CD14-positive monocyte (primary cell): ENCODE measurements at regions not wholly inside any gene's neighbourhood (a gene's known extent, or its start where the extent isn't known, plus 50 kb on each side); places are given as distances from the start of the nearest gene placed in this dataset.

Experiments
- DNase-seq, 3 donors: peaks; one replicate each; pipeline ENCODE4 v3.0.0-alpha.2; 2011 to 2022
- H2AFZ ChIP-seq: 2 replicates; pipeline ENCODE4 v1.6.0; 2012; ENCODE audit warnings: mild to moderate bottlenecking, low read depth, low read length, inconsistent platforms; ENCODE audit not compliant: insufficient read depth, poor library complexity, severe bottlenecking
- H3K27ac ChIP-seq, 2 donors: 1 replicate in 1 of 2; 2 replicates in 1 of 2; pipeline ENCODE4 v1.5.1; 2012 to 2013; ENCODE audit warnings: low read length in 2 of 2, control low read depth in 1 of 2, inconsistent platforms in 1 of 2, low read depth in 1 of 2, mild to moderate bottlenecking in 1 of 2
- H3K27me3 ChIP-seq, 2 donors: one replicate each; pipeline versions ENCODE4 v1.6.0 to v1.6.1; 2011 to 2013; ENCODE audit warnings: low read length in 2 of 2; ENCODE audit not compliant: control insufficient read depth in 2 of 2, insufficient read depth in 2 of 2
- H3K36me3 ChIP-seq, 2 donors: replicated peaks in 1 of 2; 1 replicate in 1 of 2; 2 replicates in 1 of 2; pipeline versions ENCODE4 v1.5.1 to v1.6.1; 2012 to 2013; ENCODE audit warnings: low read length in 2 of 2, control low read depth in 1 of 2, inconsistent platforms in 1 of 2, mild to moderate bottlenecking in 1 of 2; ENCODE audit not compliant: insufficient read depth in 2 of 2, control insufficient read depth in 1 of 2
- H3K4me1 ChIP-seq, 2 donors: 1 replicate in 1 of 2; 2 replicates in 1 of 2; pipeline versions ENCODE4 v1.5.1 to v1.6.1; 2012 to 2013; ENCODE audit warnings: low read length in 2 of 2, control low read depth in 1 of 2, inconsistent platforms in 1 of 2, mild to moderate bottlenecking in 1 of 2, moderate library complexity in 1 of 2; ENCODE audit not compliant: insufficient read depth in 2 of 2, control insufficient read depth in 1 of 2
- H3K4me2 ChIP-seq: replicated peaks from 2 replicates; pipeline ENCODE3; 2012; ENCODE audit warnings: low read length, moderate library complexity, mild to moderate bottlenecking; ENCODE audit not compliant: poor library complexity, severe bottlenecking; ENCODE audit errors: extremely low read depth
- H3K4me3 ChIP-seq, 3 experiments: fragments of 200-600 bp in 1 of 3; sonication (generic) in 1 of 3; replicated peaks in 1 of 3; 1 replicate in 2 of 3; 2 replicates in 1 of 3; pipeline ENCODE4 v1.5.1; 2011 to 2013; ENCODE audit warnings: low read length in 3 of 3, mild to moderate bottlenecking in 3 of 3, control low read depth in 2 of 3, low read depth in 2 of 3, inconsistent platforms in 1 of 3, moderate library complexity in 1 of 3
- H3K79me2 ChIP-seq: 2 replicates; pipeline ENCODE4 v1.6.0; 2012; ENCODE audit warnings: mild to moderate bottlenecking, control low read depth, inconsistent platforms, low read length, moderate library complexity; ENCODE audit not compliant: insufficient read depth
- H3K9ac ChIP-seq: 2 replicates; pipeline ENCODE4 v1.6.0; 2017; ENCODE audit warnings: low read length, mild to moderate bottlenecking; ENCODE audit not compliant: insufficient read depth, poor library complexity, severe bottlenecking
- H3K9me3 ChIP-seq, 2 donors: replicated peaks in 1 of 2; 1 replicate in 1 of 2; 2 replicates in 1 of 2; pipeline versions ENCODE4 v1.5.1 to v1.6.1; 2012 to 2013; ENCODE audit warnings: low read length in 2 of 2, control low read depth in 1 of 2; ENCODE audit not compliant: control insufficient read depth in 1 of 2, insufficient read depth in 1 of 2
- H4K20me1 ChIP-seq: 2 replicates; pipeline ENCODE4 v1.6.0; 2012; ENCODE audit warnings: mild to moderate bottlenecking, low read length, control low read depth, moderate library complexity; ENCODE audit not compliant: insufficient read depth
- H3K27ac Mint-ChIP-seq, 7 donors: one replicate each; pipeline ENCODE4 v1.8.0; 2020; ENCODE audit warnings: mild to moderate bottlenecking in 7 of 7, mixed read lengths in 7 of 7, moderate library complexity in 6 of 7, inconsistent platforms in 2 of 7
- H3K27me3 Mint-ChIP-seq, 3 donors: one replicate each; pipeline ENCODE4 v1.8.0; 2021 to 2022; ENCODE audit warnings: low read depth in 3 of 3, mild to moderate bottlenecking in 3 of 3, mixed read lengths in 3 of 3, moderate library complexity in 3 of 3, inconsistent platforms in 1 of 3
- H3K36me3 Mint-ChIP-seq, 2 donors: one replicate each; pipeline ENCODE4 v1.8.0; 2020; ENCODE audit warnings: mixed read lengths in 2 of 2, inconsistent platforms in 1 of 2, mild to moderate bottlenecking in 1 of 2
- H3K4me1 Mint-ChIP-seq: one replicate; pipeline ENCODE4 v1.8.0; 2020; ENCODE audit warnings: mild to moderate bottlenecking, mixed read lengths
- H3K4me3 Mint-ChIP-seq, 2 donors: one replicate each; pipeline ENCODE4 v1.8.0; 2020; ENCODE audit warnings: mild to moderate bottlenecking in 2 of 2, mixed read lengths in 2 of 2, moderate library complexity in 1 of 2
- H3K9me3 Mint-ChIP-seq, 7 donors: one replicate each; pipeline ENCODE4 v1.8.0; 2020 to 2022; ENCODE audit warnings: mixed read lengths in 7 of 7, mild to moderate bottlenecking in 6 of 7, moderate library complexity in 6 of 7, inconsistent platforms in 2 of 7
- CTCF ChIP-seq: fragments of 200-600 bp; IDR thresholded peaks from one replicate; pipeline ENCODE4 v1.8.0; 2022; ENCODE audit warnings: antibody characterized with exemption, mild to moderate bottlenecking
- WGBS: methylation state at CpG from one replicate; pipeline ENCODE4 v1.1.5; 2013; ENCODE audit warnings: missing lambda C conversion rate; ENCODE audit not compliant: insufficient coverage; 5-methylcytosine and 5-hydroxymethylcytosine counted together
- intact Hi-C, 2 donors: fragments of 100-400 bp; cut with micrococcal nuclease; formaldehyde crosslinking; loops; one replicate each; pipeline versions ENCODE4 v1.15.0 to v1.15.1; 2023

DNA sequence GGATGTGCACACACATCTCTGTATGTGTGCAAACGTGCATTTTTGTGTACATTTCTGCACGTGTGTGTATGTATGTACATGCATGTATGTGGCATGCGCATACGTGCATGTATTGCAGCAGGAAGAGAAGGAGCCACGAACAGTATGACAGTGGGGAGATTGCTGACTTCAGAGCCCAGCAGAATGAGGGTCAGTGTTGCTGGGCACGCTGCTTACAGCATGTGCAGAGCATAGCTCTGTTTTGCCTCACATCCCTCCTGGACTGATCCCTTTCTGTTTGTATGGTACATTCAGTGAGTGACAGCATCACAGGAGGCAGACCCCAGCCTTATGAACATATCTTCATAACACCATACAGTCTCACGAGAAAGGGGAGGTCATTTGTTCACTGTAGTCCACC, 934.0 kb upstream of the EEF2KMT start:
- H3K27ac ChIP-seq, result no peak overlapping the region
- DNase-seq, result no peak
- Mint-ChIP-seq H3K36me3 (no peaks in the 10 kb centered on the region), H3K27ac (no peak overlapping the region), H3K4me1 (no peaks in the 10 kb centered on the region), H3K4me3 (no peak overlapping the region), H3K9me3 (peaks cover 0 to 4% (median 1%) of the 10 kb centered on the region in 7 donors), H3K27me3 (peaks cover 0 to 2% (median 0%) of the 10 kb centered on the region in 3 donors)
- no peak overlapping the region for H3K4me3 ChIP-seq
- WGBS, result 66% methylated on average over 6 of the region's 7 CpGs
- no peak overlapping the region for H3K4me2 ChIP-seq
- no peaks in the 10 kb centered on the region for H3K79me2 ChIP-seq
- no peak overlapping the region for H3K9ac ChIP-seq
- H2AFZ ChIP-seq, result no peak overlapping the region
- no peaks in the 10 kb centered on the region for H3K4me1 ChIP-seq
- no peaks in the 10 kb centered on the region for H3K36me3 ChIP-seq
- no peak for TF ChIP-seq CTCF
- no peaks in the 10 kb centered on the region for H3K27me3 ChIP-seq
- H3K9me3 ChIP-seq, result no peaks in the 10 kb centered on the region
- intact Hi-C loops, result no loop called here
- H4K20me1 ChIP-seq, result no peaks in the 10 kb centered on the region

DNA sequence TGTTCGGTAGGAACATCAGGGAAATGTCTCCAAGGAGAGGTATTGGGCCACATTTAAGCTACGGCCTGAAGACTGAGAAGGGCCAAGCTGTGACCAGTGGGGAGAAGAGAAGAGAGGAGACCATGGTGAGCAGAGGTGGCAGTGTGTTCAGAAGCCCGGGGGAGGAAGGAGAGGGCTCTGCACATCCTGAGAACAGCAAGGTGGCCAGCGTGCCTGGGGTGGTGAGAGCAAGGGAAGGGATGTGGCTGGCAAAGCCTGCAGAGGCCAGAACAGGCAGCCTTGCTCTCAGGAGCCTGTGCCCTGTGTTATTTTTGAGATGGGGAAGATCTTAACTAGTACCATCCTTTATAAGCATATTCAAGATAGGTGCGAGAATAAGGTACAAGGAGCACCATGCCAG, 933.5 kb upstream of the EEF2KMT start:
- Mint-ChIP-seq H3K4me1 (no peaks in the 10 kb centered on the region), H3K9me3 (peaks cover 0 to 4% (median 1%) of the 10 kb centered on the region in 7 donors), H3K27me3 (peaks cover 0 to 2% (median 0%) of the 10 kb centered on the region in 3 donors), H3K27ac (peak overlapping the region in 1 of 7 donors; percentile 40), H3K36me3 (no peaks in the 10 kb centered on the region), H3K4me3 (no peak overlapping the region)
- Histone ChIP-seq H3K4me2 (no peak overlapping the region), H3K79me2 (no peaks in the 10 kb centered on the region), H3K4me3 (no peak overlapping the region), H3K9me3 (no peaks in the 10 kb centered on the region), H3K9ac (no peak overlapping the region), H3K4me1 (no peaks in the 10 kb centered on the region), H3K27me3 (no peaks in the 10 kb centered on the region), H2AFZ (no peak overlapping the region), H4K20me1 (no peaks in the 10 kb centered on the region), H3K36me3 (no peaks in the 10 kb centered on the region), H3K27ac (no peak overlapping the region)
- intact Hi-C loops, result no loop called here
- TF ChIP-seq CTCF, result no peak
- no peak for DNase-seq
- WGBS, result 78% methylated on average over 5 of the region's 5 CpGs
